ENCODE measurements at regions not wholly inside any gene's neighbourhood (a gene's known extent, or its start where the extent isn't known, plus 50 kb on each side); places are given as distances from the start of the nearest gene placed in this dataset.

DNA sequence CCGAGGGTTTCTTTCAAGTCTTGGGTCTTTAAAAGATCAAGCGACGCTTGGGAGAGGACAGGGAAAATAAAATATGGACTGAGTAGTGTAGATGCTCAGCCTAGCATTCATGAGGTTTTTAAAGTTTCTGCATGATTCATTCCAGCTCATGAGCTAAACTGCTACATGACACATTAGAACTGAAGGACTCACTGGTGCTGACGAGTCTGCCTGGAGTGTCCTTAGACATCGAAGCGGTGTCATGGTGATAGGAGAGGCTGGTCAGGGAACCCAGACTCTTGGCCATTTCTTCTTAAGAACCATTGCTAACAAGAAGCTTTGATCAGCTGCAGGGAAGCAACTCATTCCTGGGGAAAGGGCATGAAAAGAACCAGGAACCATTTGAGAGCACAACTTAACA lies 158.6 kb downstream of the TRIML1 start:
- H3K4me1 ChIP-seq, result no peaks in the 10 kb centered on the region
- no peaks in the 10 kb centered on the region for H3K27me3 ChIP-seq
- no peaks in the 10 kb centered on the region for H3K36me3 ChIP-seq
- no peak overlapping the region for H3K4me3 ChIP-seq
- 85% methylated on average over 6 of the region's 6 CpGs for WGBS
- no peak for DNase-seq (ENCODE audit: low spot score in 2 of 2)
- H3K9me3 ChIP-seq, result no peaks in the 10 kb centered on the region
- TF ChIP-seq, protein P1, sequence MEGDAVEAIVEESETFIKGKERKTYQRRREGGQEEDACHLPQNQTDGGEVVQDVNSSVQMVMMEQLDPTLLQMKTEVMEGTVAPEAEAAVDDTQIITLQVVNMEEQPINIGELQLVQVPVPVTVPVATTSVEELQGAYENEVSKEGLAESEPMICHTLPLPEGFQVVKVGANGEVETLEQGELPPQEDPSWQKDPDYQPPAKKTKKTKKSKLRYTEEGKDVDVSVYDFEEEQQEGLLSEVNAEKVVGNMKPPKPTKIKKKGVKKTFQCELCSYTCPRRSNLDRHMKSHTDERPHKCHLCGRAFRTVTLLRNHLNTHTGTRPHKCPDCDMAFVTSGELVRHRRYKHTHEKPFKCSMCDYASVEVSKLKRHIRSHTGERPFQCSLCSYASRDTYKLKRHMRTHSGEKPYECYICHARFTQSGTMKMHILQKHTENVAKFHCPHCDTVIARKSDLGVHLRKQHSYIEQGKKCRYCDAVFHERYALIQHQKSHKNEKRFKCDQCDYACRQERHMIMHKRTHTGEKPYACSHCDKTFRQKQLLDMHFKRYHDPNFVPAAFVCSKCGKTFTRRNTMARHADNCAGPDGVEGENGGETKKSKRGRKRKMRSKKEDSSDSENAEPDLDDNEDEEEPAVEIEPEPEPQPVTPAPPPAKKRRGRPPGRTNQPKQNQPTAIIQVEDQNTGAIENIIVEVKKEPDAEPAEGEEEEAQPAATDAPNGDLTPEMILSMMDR (IDR thresholded peaks at IDR 0.05), result no peak
- no peak for TF ChIP-seq EP300 (IDR thresholded peaks at IDR 0.05)
- no peak for TF ChIP-seq POLR2A (IDR thresholded peaks at IDR 0.05)
- TF ChIP-seq POLR2AphosphoS5 (IDR thresholded peaks at IDR 0.05), result no peak
- H3K27ac ChIP-seq, result no peak overlapping the region

DNA sequence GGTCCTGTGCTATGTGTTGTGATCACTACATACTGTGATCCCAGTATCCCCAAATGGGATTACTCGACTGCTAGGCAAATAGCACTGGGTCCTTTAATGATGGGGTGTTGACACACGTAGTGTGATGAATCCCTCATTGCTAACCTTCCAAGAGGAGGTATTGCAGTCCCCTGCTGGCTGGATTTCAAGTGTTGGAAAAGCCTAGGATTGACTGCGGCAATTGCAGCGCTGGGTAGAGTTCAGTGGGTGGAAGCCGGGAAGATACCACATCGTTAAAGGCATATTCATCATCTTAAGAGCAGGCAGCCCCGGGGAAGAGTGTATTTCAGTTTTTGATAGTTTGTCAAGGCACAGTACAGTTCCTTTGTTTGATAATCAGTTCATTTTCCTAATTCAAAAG lies 159.9 kb downstream of the TRIML1 start:
- Histone ChIP-seq H3K36me3 (no peaks in the 10 kb centered on the region), H3K4me3 (no peak overlapping the region), H3K27ac (no peak overlapping the region), H3K9me3 (no peaks in the 10 kb centered on the region), H3K4me1 (no peaks in the 10 kb centered on the region), H3K27me3 (no peaks in the 10 kb centered on the region)
- TF ChIP-seq EP300 (IDR thresholded peaks at IDR 0.05) (no peak), POLR2AphosphoS5 (IDR thresholded peaks at IDR 0.05) (no peak), POLR2A (IDR thresholded peaks at IDR 0.05) (no peak)
- TF ChIP-seq, protein P1 (IDR thresholded peaks at IDR 0.05), result no peak
- no peak for DNase-seq (ENCODE audit: low spot score in 2 of 2)
- 53% methylated on average over 7 of the region's 7 CpGs for WGBS

DNA sequence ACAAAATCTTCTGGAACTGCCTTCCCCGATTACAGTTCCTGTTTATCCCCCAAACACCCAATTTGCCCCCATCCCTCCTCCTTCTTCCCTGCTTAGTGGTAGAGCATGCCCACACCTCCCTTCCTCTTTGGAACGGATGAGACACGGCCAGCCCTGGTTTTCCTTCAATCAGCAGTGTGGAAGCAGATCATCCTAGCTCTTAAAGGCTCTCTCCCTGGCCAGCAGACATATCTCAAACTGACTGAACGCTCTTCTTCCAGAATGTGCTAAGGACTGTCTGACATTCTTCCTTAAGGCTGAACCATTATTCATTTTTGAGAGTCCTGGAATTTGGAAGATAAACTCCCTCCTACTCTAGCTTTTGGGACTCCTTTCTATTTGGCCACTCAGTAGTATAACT lies 161.1 kb downstream of the TRIML1 start:
- no peaks in the 10 kb centered on the region for H3K27me3 ChIP-seq
- TF ChIP-seq, protein P1 (IDR thresholded peaks at IDR 0.05), result no peak
- TF ChIP-seq POLR2AphosphoS5 (IDR thresholded peaks at IDR 0.05) (no peak), POLR2A (IDR thresholded peaks at IDR 0.05) (no peak), EP300 (IDR thresholded peaks at IDR 0.05) (no peak)
- WGBS, result 38% methylated on average over 4 of the region's 4 CpGs

GRCh38 chr4:188305690-188306089 lies 166.4 kb downstream of the TRIML1 start:
- WGBS, result 54% methylated on average over 2 of the region's 2 CpGs
- Histone ChIP-seq H3K36me3 (no peaks in the 10 kb centered on the region), H3K27ac (no peak overlapping the region), H3K4me1 (no peaks in the 10 kb centered on the region), H3K4me3 (no peak overlapping the region), H3K27me3 (no peaks in the 10 kb centered on the region), H3K9me3 (no peaks in the 10 kb centered on the region)
- TF ChIP-seq POLR2AphosphoS5 (IDR thresholded peaks at IDR 0.05) (no peak), POLR2A (IDR thresholded peaks at IDR 0.05) (no peak), EP300 (IDR thresholded peaks at IDR 0.05) (no peak)
- TF ChIP-seq, protein P1 (IDR thresholded peaks at IDR 0.05), result no peak
- DNase-seq (ENCODE audit: low spot score in 2 of 2), result no peak

More for the DNA sequence above, 161.1 kb downstream of the TRIML1 start:
- Histone ChIP-seq H3K4me1 (no peaks in the 10 kb centered on the region), H3K4me3 (no peak overlapping the region), H3K27ac (no peak overlapping the region), H3K9me3 (no peaks in the 10 kb centered on the region), H3K36me3 (no peaks in the 10 kb centered on the region)
- DNase-seq (ENCODE audit: low spot score in 2 of 2), result no peak

GRCh38 chr4:188307591-188307990 lies 168.3 kb downstream of the TRIML1 start:
- 81% methylated on average over 4 of the region's 4 CpGs for WGBS

More at GRCh38 chr4:188307591-188307990, 168.3 kb downstream of the TRIML1 start:
- no peak overlapping the region for H3K4me3 ChIP-seq
- H3K36me3 ChIP-seq, result no peaks in the 10 kb centered on the region
- H3K27me3 ChIP-seq, result no peaks in the 10 kb centered on the region
- no peaks in the 10 kb centered on the region for H3K4me1 ChIP-seq
- TF ChIP-seq POLR2AphosphoS5 (IDR thresholded peaks at IDR 0.05) (no peak), POLR2A (IDR thresholded peaks at IDR 0.05) (no peak), EP300 (IDR thresholded peaks at IDR 0.05) (no peak)
- TF ChIP-seq, protein P1 (IDR thresholded peaks at IDR 0.05), result no peak
- no peak for DNase-seq (ENCODE audit: low spot score in 2 of 2)
- H3K27ac ChIP-seq, result no peak overlapping the region
- H3K9me3 ChIP-seq, result no peaks in the 10 kb centered on the region
